Endothelial cell of umbilical vein (primary cell): ENCODE measurements at regions not wholly inside any gene's neighbourhood (a gene's known extent, or its start where the extent isn't known, plus 50 kb on each side); places are given as distances from the start of the nearest gene placed in this dataset.

Source experiments
- BruUV-seq: library from RNA; stranded (reverse); fragments of 400-500 nt; replicated peaks from 2 replicates; lab custom pipeline; 2021; lab: Mats Ljungman, UMichigan
- CTCF ChIA-PET: fragments of 300-600, 350-600 bp; sonication (Branson Sonifier 250); formaldehyde crosslinking; loops from one replicate; lab custom pipeline; 2021; ENCODE audit warnings: antibody characterized with exemption, inconsistent platforms; lab: Charles Lee
- POLR2A ChIA-PET: fragments of 300-600, 350-600 bp; sonication (Branson Sonifier 250); formaldehyde crosslinking; loops from one replicate; lab custom pipeline; 2021; ENCODE audit warnings: antibody characterized with exemption, inconsistent platforms; lab: Charles Lee
- DNase-seq: peaks from one replicate; pipeline ENCODE4 v3.0.0-alpha.2; 2011; ENCODE audit warnings: low read depth, low spot score
- FAIRE-seq: peaks from 2 replicates; lab custom pipeline; 2011; peaks lifted over from hg19 to GRCh38; lab: Jason Lieb, UNC
- H2AFZ ChIP-seq: 2 replicates; pipeline ENCODE4 v1.6.0; 2012; ENCODE audit warnings: low read depth, low read length, control low read depth, inconsistent platforms
- H3K27ac ChIP-seq: 2 replicates; pipeline ENCODE4 v1.5.1; 2011; ENCODE audit warnings: low read depth, mild to moderate bottlenecking, control low read depth, low read length, moderate library complexity; ENCODE audit not compliant: insufficient read depth
- H3K27me3 ChIP-seq, 2 experiments: 2 replicates each; pipeline versions ENCODE4 v1.6.0 to v1.6.1; 2011; ENCODE audit warnings: low read length in 2 of 2, mixed read lengths in 1 of 2; ENCODE audit not compliant: control insufficient read depth in 2 of 2, insufficient read depth in 2 of 2
- H3K36me3 ChIP-seq, 2 experiments: 2 replicates in 1 of 2; 3 replicates in 1 of 2; pipeline ENCODE4 v1.5.1; 2011; ENCODE audit warnings: low read length in 2 of 2, mild to moderate bottlenecking in 1 of 2, moderate library complexity in 1 of 2; ENCODE audit not compliant: control insufficient read depth in 2 of 2, insufficient read depth in 2 of 2; ENCODE audit errors: extremely low read depth in 1 of 2
- H3K4me1 ChIP-seq: 3 replicates; pipeline ENCODE4 v1.5.1; 2011; ENCODE audit warnings: mild to moderate bottlenecking, low read length; ENCODE audit not compliant: control insufficient read depth, insufficient read depth; ENCODE audit errors: extremely low read depth
- H3K4me2 ChIP-seq: 2 replicates; pipeline ENCODE4 v1.6.1; 2011; ENCODE audit warnings: low read length, control low read depth, mixed read lengths; ENCODE audit not compliant: insufficient read depth
- H3K4me3 ChIP-seq, 3 experiments: fragments of 200-600 bp in 1 of 3; sonication (generic), shearing (Covaris generic) in 1 of 3; replicated peaks in 1 of 3; 2 replicates each; pipeline ENCODE4 v1.5.1; 2011 to 2016; ENCODE audit warnings: control low read depth in 3 of 3, low read length in 3 of 3, mild to moderate bottlenecking in 2 of 3, inconsistent platforms in 1 of 3, low read depth in 1 of 3, moderate library complexity in 1 of 3; ENCODE audit not compliant: insufficient read depth in 1 of 3
- H3K79me2 ChIP-seq: 2 replicates; pipeline ENCODE4 v1.6.0; 2012; ENCODE audit warnings: low read length, inconsistent platforms; ENCODE audit not compliant: control insufficient read depth, insufficient read depth
- H3K9ac ChIP-seq: replicated peaks from 2 replicates; pipeline ENCODE3; 2011; ENCODE audit warnings: low read length, control low read depth; ENCODE audit not compliant: insufficient read depth; ENCODE audit errors: extremely low read depth
- H3K9me1 ChIP-seq: replicated peaks from 3 replicates; pipeline ENCODE4 v1.6.0; 2011; ENCODE audit warnings: mild to moderate bottlenecking, low read length; ENCODE audit not compliant: control insufficient read depth, insufficient read depth; ENCODE audit errors: extremely low read depth
- H3K9me3 ChIP-seq: replicated peaks from 2 replicates; pipeline ENCODE4 v1.5.1; 2012; ENCODE audit warnings: low read length, inconsistent platforms; ENCODE audit not compliant: control insufficient read depth, insufficient read depth
- H4K20me1 ChIP-seq: replicated peaks from 2 replicates; pipeline ENCODE3; 2011; ENCODE audit warnings: mild to moderate bottlenecking, low read length; ENCODE audit not compliant: control insufficient read depth, insufficient read depth; ENCODE audit errors: extremely low read depth
- EZH2 ChIP-seq: IDR thresholded peaks from 2 replicates; pipeline ENCODE4 v1.6.1; 2012; ENCODE audit warnings: borderline replicate concordance, low read depth, mild to moderate bottlenecking, moderate library complexity, low read length, inconsistent platforms; ENCODE audit not compliant: severe bottlenecking
- FOS ChIP-seq: IDR thresholded peaks from 2 replicates; pipeline ENCODE4 v1.6.1; 2011; ENCODE audit warnings: mild to moderate bottlenecking, low read length, moderate library complexity, borderline replicate concordance; ENCODE audit not compliant: insufficient read depth
- GATA2 ChIP-seq: IDR thresholded peaks from 2 replicates; pipeline ENCODE4 v1.7.0; 2011; ENCODE audit warnings: low read depth, mild to moderate bottlenecking, moderate library complexity, mixed read lengths, low read length; ENCODE audit not compliant: insufficient read length, insufficient read depth
- JUN ChIP-seq: IDR thresholded peaks from 2 replicates; pipeline ENCODE4 v1.6.1; 2011; ENCODE audit warnings: borderline replicate concordance, low read depth; ENCODE audit not compliant: insufficient read length, insufficient read depth
- MAX ChIP-seq: IDR thresholded peaks from 2 replicates; pipeline ENCODE4 v1.6.1; 2011; ENCODE audit not compliant: insufficient read depth, insufficient read length
- MYC ChIP-seq: IDR thresholded peaks from one replicate; pipeline ENCODE4 v1.6.1; 2011; ENCODE audit warnings: mild to moderate bottlenecking, low read depth, low read length
- POLR2A ChIP-seq: IDR thresholded peaks from 2 replicates; pipeline ENCODE4 v1.6.1; 2012; ENCODE audit warnings: low read depth, mild to moderate bottlenecking, control low read depth, low read length
- POLR2AphosphoS5 ChIP-seq: IDR thresholded peaks from 2 replicates; pipeline ENCODE4 v1.6.1; 2012; ENCODE audit warnings: low read depth, mild to moderate bottlenecking, control low read depth, low read length, moderate library complexity; ENCODE audit not compliant: insufficient read depth
- dilution Hi-C: fragments of 300-500 bp; cut with MboI; formaldehyde crosslinking; loops from one replicate; pipeline ENCODE4 v1.15.0; 2019; ENCODE audit warnings: low sequenced_read_pairs; ENCODE audit not compliant: extremely low pct_ligation_motif_present
- intact Hi-C: fragments of 100-400 bp; cut with micrococcal nuclease; formaldehyde crosslinking; loops from one replicate; pipeline ENCODE4 v1.10.0; 2022
- TF ChIP-seq, protein P1 (sequence below), 2 donors: IDR thresholded peaks; 1 replicate in 1 of 2; 2 replicates in 1 of 2; pipeline ENCODE4 v1.5.1; 2011; ENCODE audit warnings: low read length in 2 of 2, mild to moderate bottlenecking in 2 of 2, moderate library complexity in 2 of 2, control low read depth in 1 of 2, inconsistent platforms in 1 of 2, low read depth in 1 of 2; ENCODE audit not compliant: insufficient read depth in 1 of 2; ENCODE audit errors: extremely low read depth in 1 of 2

- no TSS peak for BruUV-seq
- Histone ChIP-seq H3K9me3 (no peaks in the 10 kb centered on the region), H3K4me2 (no peak overlapping the region), H4K20me1 (no peaks in the 10 kb centered on the region), H3K36me3 (no peaks in the 10 kb centered on the region), H3K9me1 (no peaks in the 10 kb centered on the region), H3K79me2 (no peaks in the 10 kb centered on the region), H3K27me3 (no peaks in the 10 kb centered on the region), H3K4me3 (no peak overlapping the region), H3K4me1 (peaks cover 28% of the 10 kb centered on the region), H3K27ac (no peak overlapping the region), H3K9ac (no peak overlapping the region), H2AFZ (no peak overlapping the region)
- FAIRE-seq (no peak), DNase-seq (no peak)
- CTCF ChIA-PET = no interaction called here
- POLR2A ChIA-PET = no interaction called here
- TF ChIP-seq JUN (no peak), FOS (no peak), EZH2 (no peak), POLR2A (no peak), MYC (no peak), POLR2AphosphoS5 (no peak), GATA2 (no peak), MAX (no peak)
- TF ChIP-seq, protein P1, sequence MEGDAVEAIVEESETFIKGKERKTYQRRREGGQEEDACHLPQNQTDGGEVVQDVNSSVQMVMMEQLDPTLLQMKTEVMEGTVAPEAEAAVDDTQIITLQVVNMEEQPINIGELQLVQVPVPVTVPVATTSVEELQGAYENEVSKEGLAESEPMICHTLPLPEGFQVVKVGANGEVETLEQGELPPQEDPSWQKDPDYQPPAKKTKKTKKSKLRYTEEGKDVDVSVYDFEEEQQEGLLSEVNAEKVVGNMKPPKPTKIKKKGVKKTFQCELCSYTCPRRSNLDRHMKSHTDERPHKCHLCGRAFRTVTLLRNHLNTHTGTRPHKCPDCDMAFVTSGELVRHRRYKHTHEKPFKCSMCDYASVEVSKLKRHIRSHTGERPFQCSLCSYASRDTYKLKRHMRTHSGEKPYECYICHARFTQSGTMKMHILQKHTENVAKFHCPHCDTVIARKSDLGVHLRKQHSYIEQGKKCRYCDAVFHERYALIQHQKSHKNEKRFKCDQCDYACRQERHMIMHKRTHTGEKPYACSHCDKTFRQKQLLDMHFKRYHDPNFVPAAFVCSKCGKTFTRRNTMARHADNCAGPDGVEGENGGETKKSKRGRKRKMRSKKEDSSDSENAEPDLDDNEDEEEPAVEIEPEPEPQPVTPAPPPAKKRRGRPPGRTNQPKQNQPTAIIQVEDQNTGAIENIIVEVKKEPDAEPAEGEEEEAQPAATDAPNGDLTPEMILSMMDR (IDR thresholded peaks at IDR 0.05; ENCODE audit: extremely low read depth in 1 of 2, insufficient read depth in 1 of 2, low read depth in 1 of 2, low read length in 2 of 2) = no peak
- dilution Hi-C loops (loop anchor here (25.0 kb wide), 1 partner anchor 130 kb away; the partner anchor contains the start of gene NCOR2), intact Hi-C loops (no loop called here)
Observed at GRCh38 chr12:124692443-124692842, 125.0 kb upstream of the NCOR2 start.
